Midbrain (tissue), 1 donor: ENCODE measurements at regions not wholly inside any gene's neighbourhood (a gene's known extent, or its start where the extent isn't known, plus 50 kb on each side); places are given as distances from the start of the nearest gene placed in this dataset.
"Not testable (repeated sequence)": the region's sequence is repeated elsewhere in the genome, so short reads cannot be mapped to it uniquely, and the experiment has no call there.

ENCODE experiments used
- DNase-seq: peaks from one replicate; lab custom pipeline; 2025; lab: John Stamatoyannopoulos, UW

GRCh38 chr5:15334551-15335266 is 165.3 kb upstream of the FBXL7 start:
- DNase-seq: no peak

DNA sequence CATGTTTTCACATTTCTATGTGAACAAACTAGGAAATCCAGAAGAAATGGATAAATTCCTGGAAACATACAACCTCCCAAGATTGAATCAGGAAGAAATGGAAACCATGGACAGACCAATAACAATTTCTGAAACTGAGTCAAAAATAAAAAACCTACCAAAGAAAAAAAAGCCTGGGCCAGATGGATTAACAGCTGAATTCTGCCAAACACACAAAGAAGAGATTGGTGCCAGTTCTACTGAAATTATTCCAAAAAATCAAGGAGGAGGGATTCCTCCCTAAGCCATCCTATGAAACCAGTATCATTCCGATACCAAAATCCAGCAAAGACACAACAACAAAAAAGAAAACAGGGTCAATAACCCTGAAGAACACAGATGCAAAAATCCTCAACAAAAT is 166.9 kb upstream of the FBXL7 start:
- no peak for DNase-seq

DNA sequence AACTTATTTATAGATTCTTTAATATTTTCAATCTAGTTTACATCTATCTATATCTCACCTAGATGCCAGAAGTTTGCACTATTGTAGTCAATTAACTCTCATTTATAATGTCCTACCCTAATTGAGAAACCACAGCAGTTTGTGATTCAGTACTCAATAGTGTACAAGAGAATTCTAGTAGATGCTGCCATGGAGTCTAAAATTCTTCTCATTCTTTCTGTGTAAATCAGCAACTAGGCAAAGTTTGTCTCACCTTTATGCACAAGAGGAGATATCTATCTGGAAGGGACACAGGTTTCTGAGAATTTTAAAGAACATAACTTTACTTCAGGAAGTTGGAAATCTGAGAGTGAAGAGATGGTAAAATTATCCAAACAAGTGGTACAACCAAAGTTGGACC is 173.0 kb upstream of the FBXL7 start:
- DNase-seq: no peak

DNA sequence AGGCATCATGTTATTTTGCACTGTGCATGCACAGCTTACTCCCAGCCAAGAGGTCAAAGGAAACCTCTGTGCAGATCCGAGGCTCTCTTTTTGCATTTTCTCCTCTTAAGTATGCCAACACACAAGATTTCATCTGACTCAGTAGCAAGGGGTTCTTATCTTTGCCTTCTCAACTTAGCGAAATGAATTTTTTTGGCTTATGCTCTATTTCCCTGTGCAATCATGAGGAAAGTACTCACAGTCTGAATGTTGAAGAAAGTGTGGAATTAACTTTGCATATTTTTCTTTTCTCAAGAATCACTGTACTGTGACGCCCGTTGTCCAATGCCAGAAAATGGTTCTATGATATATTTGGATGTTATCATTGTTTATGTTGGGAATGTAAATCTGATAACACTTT is 173.5 kb upstream of the FBXL7 start:
- DNase-seq: no peak

DNA sequence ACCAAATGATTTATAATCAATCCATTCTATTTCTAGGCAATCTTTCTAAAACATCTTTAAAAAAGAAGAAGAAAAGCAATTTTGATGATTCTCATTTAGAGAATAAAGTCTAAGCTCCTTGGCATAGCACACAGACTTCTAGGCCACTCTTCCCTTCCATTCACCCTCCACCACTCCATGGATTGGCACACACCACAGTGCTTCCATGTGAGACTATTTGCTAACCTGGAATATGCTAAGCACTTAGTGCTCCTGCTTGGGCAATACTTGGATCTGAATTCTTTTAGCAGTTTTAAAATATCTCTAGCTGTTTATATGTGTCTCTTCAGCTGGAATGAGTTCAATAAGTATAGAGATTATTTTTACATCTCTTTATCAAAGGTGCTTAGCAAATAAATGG is 177.6 kb upstream of the FBXL7 start:
- no peak for DNase-seq

DNA sequence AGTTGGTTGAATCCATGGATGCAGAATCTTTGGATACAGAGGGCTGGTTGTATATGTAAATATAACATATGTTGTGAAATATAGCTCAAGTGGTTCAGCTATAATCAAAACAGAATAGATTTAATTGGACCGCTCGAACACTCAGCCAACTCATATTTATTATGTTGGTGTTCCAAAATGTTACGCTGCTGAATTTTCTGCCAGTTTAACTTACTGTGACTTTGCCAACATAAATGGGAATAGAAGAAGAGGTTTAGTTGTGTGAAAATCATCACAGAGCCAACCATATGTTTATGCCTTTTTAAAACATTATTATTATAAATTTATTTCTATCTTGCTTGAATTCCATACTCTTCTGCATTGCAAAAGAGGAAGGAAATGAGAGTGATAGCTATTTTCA is 178.2 kb upstream of the FBXL7 start:
- DNase-seq: no peak

DNA sequence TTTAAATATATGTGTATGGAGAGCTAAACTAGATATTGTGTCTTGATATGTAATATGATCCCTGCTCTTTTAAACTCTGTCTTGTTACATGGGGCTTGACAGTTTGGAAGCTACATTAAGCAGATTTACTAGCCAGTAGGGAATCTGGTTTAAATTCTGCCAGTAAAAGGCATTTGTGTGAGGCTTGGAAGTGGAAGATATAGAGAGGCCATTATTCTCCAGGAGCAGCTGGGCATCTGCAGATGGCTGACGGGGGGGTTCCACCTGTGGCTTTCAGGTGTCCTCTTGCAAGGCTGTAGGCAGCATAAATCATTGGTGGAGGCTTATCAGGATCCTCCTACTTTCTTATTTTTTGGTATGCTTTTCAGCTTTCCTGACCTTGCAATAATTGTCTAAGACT is 179.1 kb upstream of the FBXL7 start:
- DNase-seq: peak; percentile 68

DNA sequence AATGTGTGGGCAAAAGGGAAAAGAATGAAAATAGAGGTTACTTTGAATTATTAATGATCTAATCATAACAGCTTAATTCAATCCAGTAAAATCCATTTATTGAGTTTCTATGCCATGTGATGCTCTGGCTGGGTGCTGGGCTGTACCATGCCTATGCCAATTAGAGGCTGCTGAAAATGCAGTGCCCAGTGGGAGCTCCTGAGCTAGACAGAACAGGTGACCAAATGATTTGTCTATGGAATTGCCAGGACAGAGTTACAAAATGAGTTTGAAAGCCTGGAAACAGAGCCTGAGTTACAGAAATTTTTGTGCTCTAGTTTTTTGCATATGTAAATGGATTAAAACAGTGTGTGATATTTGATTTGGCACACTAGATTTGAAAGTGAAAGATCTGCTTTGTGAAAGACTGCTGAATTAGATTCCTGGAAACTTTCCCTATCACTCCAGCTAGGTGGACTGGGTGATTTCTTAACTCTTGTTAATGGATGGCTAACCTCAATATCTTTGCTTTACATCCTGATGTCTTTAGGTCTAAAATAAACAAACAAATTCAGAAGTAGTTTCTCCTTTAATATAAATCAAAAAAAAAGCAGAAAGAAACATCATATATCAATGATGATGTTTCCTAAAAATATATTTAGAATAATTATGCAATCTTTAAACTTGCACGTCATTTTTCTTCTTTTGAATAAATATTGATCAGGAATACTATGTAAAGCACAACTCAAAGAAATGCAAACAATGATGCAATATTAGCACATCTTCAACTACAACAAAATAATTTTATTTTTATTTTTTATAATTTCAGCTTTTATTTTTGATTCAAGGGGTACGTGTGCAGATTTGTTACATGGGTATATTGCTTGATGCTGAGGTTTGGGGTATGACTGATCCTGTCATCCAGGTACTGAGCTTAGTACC is 194.8 kb upstream of the FBXL7 start:
- no peak for DNase-seq

DNA sequence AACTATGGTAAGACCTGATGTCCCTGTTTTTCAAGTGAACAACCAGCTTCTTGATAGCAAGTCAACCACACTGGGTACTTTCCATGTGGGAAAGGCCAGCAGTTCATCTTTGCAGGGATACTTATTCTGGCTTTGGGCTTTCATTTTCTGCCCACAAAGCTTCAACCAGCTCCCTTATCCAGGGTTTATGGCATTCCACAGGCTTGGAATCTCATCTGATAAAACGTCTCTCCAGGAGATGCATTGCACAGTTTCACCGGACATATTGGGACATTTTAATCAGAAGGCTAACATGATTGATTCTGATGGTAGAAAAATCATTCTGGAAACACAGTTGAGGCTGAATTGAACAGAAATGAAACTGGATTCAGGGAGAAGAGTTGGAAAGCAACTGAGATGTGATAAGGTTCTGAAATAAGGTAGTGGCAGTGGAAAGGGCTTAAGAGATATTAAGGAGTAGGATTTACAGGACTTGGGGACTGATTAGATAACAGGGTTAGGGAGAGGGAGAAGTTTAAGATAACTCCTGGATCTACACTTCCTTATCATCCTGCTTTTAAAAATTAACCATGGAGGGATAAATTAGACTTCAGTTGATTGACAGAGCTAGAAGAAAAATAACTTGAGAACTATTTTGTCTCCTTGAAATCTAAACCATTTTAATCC is 195.8 kb upstream of the FBXL7 start:
- no peak for DNase-seq

- no peak for DNase-seq
Measured at GRCh38 chr5:15300141-15300540, 199.8 kb upstream of the FBXL7 start.

DNA sequence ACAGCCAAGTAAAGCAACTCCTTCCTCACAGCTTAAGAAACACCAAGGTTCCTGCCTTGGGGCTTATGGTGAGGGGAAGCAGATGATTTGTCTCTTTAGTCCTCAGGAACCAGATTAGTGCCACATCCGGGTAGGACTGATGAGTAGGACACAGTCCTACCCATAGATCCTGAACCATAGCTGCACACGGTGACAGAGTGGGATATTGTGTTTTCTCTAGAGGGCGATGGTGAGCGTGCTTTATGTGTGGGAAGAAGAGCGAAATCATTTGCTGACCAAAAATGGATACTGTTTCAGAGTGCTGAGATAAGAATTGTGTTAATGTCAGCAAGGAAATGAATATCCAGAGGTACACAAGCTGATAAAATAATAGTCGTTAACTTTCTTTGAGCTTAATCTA is 209.0 kb upstream of the FBXL7 start:
- no peak for DNase-seq

DNA sequence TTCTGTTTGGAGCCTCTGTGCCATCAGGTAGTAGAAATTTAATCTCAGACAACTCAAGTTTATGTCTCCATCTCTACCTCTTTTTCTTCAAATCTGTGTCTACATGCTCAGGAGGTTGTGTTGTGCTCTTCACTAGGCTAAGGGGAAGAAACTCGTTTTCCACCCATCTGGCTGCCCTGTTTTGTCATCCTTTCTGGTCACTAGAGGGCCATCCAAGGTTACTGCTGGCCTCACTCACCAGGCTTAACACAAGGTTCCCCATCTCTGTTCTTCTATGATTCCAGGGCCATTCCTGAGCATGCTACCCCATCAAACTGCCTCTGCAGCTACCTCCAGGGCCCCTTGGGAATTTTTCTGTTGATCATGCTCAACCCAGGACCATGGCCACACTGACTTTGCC is 213.3 kb upstream of the FBXL7 start:
- peak; percentile 51 for DNase-seq

GRCh38 chr5:15285901-15286583 is 213.9 kb upstream of the FBXL7 start:
- DNase-seq: peak; percentile 10

GRCh38 chr5:15284706-15285105 is 215.3 kb upstream of the FBXL7 start:
- DNase-seq: no peak

- DNase-seq: no peak
Measured at GRCh38 chr5:15283076-15283475, 216.9 kb upstream of the FBXL7 start.

- no peak for DNase-seq
Measured at GRCh38 chr5:15282611-15283010, 217.4 kb upstream of the FBXL7 start.

GRCh38 chr5:15271596-15271995 is 228.4 kb upstream of the FBXL7 start:
- DNase-seq: not testable (repeated sequence)

DNA sequence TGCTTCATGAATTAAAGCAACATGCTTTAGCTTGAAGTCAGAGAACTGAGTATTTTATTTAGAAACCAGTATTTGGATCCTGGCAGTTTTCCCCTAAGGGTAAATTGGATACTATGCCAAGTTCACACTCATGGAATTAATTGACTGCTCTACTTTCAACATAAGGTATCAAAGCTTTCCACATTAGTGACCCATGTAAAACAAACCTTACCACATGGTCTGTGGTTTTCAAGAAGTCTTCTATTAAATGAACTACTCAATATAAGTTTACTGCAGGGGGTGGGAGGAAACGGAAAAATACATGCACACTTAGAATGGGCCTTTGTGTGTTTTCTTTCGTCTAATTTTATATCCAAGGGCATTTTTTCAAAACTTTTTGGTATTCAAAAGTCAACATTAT is 232.0 kb upstream of the FBXL7 start:
- no peak for DNase-seq

GRCh38 chr5:15266841-15267240 is 233.1 kb upstream of the FBXL7 start:
- no peak for DNase-seq

GRCh38 chr5:15266229-15266628 is 233.8 kb upstream of the FBXL7 start:
- no peak for DNase-seq

- no peak for DNase-seq
Measured at GRCh38 chr5:15263942-15264341, 236.0 kb upstream of the FBXL7 start.

DNA sequence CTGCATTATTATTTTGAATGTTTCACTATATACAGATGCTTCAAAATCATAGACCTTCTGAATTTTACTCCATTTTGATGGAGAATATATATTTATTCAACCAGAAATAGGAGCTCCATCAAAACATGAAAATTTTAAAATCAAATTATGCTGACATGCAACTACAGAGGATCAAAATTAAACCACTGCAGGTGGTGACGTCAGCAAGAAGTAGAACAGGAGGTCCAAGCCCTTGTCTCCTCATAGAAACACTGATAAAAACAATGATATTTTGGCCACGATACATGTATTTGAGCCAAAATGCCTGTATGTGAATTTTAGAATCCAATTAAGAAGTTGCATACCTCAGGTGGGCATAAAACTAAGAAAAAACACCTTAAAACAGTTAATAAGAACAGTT is 236.6 kb upstream of the FBXL7 start:
- DNase-seq: no peak
